Suppressor macrophage treated with lipopolysaccharide for 4 hours (primary cell): ENCODE measurements at regions not wholly inside any gene's neighbourhood (a gene's known extent, or its start where the extent isn't known, plus 50 kb on each side); places are given as distances from the start of the nearest gene placed in this dataset.
"Not testable (repeated sequence)": the region's sequence is repeated elsewhere in the genome, so short reads cannot be mapped to it uniquely, and the experiment has no call there.

Source experiments
- DNase-seq: peaks from one replicate; pipeline ENCODE4 v3.0.0-alpha.2; 2020

DNA sequence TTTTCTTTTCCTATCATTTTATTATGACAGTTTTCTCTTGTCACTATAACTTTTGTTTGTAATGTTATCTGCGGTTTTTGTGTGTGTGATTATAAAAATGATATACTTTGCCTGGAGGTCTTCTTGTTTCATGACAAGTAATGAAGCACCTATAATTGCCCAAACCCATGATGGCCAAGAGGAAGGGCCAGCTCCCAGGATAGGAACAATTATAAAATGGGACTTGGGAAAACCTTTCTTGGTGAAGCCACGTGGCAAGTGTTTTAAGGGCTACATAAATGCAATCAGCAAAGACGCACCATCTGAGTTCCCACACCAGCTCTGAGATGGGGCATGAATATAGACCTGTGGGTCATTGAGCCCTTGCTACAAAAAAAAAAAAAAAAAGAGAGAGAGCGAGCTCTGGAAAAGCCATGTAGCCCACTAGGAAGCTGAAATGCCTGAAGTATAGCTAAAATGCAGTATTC is 462.6 kb upstream of the RUNX1 start:
- peak; percentile 19 for DNase-seq

DNA sequence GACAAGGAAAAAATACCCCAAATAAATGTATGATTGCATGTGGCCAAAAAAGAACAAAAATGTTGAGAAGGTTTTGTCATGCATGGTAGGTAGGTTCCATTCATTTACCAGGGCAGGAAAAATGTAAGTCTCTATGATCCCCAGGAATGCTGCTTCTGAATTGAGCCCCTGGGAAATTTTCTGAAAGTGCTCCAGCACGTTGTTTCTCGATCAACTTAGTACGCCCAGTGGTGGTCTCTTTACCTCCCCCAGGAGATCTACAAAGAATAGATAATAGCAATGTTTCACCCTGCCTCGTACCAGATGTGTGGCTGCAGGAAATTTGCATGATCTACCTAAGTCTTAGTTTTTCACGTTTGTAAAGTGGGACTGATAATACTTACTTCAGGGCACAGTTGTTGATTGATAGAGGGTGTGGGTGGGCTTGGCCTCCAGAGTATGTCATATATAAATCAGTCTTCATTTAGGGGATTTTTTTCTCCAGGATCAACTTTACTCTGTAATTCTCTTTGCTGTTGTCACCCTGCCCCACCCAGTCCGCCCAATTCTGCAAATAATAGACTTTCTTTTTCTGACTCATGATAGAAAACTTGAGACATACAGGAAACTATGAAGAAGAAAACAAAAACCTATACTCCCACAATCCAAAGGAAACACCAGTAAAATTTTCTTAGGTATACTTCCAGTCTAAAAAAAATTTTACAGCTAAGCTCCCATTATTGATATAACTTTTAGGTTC is 462.0 kb upstream of the RUNX1 start:
- DNase-seq: peak; percentile 74

DNA sequence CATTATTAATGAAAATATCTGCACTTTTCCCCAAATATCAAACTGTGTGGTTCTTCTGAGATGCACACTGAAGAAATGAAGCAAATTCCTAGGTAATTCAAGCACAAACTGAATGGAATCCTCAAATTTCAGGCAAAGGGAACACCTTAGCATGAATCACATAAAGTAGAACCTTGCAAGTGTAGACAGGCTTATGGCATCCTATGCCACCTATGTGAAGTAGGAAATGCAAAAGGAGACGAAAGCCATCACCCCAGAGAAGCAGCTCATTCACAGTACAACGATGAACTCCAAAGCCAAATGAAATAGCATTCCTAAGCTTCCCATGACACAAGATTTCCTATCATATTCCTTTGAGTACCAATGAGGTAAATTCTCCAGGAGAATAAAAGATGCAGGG is 461.2 kb upstream of the RUNX1 start:
- no peak for DNase-seq

DNA sequence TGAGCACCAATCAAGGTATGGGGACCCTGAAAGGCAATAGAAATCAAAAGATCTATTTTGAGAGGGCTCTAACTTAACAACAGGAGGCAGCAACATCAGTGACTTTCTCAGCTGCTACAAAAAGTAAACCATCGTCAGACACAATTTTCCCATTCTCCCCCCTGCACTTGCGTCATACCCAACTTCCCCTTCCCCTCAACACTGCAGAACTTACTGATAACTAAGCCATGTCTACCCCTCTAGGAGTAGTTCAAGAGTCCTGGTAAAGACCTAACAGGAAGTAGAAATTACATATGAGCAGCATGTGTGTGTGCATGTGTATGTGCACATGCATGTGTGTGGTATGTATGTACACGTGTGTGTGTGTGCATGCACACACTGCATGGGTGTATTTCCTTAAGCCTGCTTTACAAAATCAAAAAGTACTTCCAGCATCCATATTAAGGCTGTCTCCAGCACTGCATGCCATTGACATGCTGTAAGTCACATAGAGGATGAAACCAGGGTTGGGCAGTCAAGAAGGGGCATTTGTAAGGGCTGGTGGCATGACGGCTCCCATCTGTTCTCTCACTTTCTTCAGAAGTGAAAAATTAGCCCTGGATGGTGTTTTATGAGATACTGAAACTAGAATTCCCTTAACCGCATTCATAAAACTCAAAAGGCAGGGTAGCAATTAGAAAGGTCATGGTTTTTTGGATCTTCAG is 460.1 kb upstream of the RUNX1 start:
- DNase-seq: peak; percentile 82

DNA sequence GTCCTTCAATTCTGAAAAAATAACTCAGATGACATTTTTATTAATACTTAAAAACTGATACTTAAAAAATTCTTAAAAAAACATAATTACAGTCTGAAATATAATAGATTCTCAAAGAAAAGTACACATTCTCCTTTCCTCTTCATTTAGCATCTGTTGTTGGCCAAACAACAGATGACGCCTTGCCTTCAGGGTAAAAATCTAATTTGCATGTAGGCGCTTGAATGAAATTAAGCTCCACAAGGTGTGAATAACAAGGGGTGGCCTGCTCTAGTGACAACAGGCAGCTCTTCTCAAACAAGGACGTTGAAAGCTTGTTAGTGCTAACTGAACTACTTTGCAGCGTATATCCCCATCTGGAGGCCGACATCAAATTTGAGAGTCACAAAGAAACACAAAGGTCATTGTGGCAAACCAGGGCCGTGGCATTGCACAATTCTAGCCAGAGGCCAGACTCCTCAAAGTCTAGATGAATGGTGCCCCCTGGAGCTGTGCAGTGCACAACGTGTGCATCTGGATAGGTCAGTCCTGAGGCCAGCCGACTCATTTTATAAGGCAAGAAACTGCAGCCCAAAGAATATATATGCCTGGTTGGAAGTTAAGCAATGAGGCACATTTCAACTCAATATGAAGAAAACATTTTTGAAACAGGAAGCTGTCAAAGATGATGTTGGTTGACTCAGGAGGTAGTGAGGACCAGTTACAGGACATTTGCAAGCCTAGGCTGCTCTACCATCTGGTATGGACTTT is 459.2 kb upstream of the RUNX1 start:
- peak; percentile 95 for DNase-seq

DNA sequence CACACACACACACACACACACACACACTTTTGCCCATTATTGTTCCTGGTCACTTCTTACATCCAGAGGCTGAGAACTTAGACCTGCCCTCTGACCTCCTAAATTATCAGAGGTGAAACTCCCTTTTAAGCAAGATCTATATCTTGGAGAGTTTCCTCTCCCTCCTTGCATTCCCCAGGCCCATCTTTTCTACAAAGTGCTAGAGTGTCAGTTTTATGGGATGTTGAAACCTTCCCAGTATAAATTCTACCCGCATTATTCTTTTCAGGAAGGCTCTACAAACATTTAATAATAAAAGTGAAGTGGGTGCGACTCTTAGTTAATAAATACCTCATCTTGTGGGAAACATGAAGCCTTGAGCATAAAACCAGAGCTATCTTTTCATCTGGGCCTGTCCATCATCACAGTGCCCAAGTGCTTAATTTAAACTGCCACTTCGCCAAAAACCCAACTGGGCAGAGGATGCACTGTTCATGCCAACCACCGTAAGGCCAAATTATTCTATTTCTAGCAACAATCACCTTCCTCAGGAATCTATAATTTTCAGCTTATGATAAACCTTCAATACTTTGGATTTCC is 458.2 kb upstream of the RUNX1 start:
- no peak for DNase-seq

DNA sequence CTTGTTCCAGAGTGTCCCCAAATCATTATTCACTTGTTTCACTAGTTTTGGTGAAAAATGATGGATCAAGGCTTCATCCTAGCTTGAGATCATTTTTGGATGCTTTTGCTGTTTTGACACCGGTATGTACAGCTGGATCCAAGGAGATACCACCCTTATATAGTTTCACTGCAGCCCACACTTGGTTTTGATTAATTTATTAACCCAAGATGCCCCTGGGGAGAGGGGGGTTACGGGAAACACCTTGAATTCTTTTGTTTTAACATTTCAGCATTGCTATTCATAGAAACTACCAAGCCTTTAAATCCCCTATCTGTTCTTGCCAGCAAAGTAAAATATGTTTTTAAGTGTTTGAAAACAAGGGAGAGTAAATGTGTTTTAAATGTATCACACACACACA is 457.7 kb upstream of the RUNX1 start:
- no peak for DNase-seq

DNA sequence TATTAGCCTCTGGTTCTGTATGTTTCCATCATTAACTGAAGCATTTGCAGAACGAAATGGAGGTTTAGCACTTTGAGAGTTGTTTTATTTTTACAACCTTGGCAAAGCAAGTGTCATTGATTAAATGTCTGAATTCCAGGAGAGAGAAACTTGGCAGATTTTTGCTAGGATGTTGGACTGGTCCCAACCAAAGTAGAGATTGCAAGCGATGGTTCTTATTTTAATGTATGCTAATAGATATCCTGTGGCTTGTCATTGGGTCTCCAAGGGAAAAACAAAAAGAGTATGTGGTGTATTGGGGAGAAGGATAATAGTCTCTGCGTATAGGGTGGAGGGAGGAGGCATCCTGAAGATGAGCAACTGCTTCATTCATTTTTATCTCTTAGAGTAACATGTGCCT is 457.2 kb upstream of the RUNX1 start:
- DNase-seq: no peak

DNA sequence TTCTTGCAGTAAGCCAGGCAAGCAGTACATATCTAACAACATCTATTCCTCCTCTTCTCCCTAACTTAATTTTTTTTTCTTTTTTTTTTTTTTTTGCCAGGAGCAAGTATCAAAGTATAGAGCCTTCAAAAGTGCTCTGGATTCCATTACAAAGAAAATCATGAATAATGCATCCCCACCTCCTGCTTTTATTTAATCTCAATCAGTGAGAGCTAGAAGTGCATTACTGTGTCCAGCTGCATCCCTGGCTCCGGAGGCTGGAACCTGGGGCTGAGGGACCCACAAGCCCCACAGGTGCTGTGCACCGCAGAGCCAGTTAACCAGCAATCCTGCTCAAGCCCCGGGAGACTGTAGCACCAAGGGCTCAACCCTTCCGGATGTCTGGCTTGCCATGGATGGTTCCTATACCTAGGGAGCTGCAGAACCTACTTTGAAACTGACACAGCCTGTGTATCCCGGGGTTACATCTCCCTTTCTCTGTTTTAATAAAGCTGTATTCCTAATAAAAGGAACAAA is 455.9 kb upstream of the RUNX1 start:
- DNase-seq: no peak

DNA sequence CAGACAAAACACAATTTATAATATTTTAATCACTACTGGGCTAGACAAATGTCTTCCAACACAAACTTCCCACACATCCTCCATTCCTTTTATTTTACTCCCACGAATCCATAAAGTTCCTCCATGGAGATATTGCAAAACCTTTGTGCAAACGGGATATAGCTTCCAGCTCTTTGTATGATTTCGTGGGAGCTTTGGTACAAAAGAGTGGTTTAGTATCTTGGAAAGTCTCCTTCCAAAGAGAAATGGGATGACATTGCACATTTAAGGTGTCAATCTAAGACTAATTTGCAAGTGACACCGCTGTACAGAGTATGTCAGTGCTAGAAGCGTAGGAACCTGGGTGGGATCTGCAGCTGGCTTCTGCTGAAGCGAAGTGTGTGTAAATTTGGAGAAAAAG is 455.2 kb upstream of the RUNX1 start:
- DNase-seq: no peak

DNA sequence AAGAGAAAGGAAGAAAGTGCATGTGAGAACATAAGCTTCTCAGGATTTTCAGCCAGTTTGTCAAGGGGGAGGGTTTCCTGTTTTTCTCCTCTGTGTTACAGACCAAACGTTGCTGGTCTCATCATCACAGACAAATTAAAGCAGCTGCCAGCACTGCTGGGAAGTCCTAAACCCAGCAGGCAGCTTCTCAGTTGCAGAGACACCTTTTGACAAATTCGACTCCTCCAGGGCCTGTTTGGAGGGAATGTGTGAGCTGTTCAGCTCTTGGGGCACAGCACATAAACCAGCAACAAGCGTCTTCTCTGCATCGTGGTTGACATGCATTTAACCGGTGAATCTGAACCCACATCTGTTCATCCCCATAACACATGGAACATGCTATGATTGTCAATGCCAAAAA is 454.6 kb upstream of the RUNX1 start:
- DNase-seq: peak; percentile 42

DNA sequence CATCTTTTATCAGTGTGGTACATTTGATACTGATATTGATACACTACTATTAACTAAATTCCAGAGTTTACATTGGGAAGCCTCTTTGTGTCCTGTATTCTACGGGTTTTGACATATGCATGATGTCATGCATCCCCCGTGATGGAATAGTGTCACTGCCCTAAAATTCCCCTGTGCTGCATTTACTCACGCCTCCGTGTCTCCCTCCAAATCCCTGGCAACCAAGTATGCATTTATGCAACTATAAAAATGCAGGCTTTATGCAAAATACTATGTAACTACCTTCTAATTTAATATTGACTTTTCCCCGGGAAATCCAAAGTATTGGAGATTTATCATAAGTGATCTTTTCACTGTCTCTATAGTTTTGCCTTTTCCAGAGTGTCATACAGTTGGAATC is 453.7 kb upstream of the RUNX1 start:
- peak; percentile 51 for DNase-seq

DNA sequence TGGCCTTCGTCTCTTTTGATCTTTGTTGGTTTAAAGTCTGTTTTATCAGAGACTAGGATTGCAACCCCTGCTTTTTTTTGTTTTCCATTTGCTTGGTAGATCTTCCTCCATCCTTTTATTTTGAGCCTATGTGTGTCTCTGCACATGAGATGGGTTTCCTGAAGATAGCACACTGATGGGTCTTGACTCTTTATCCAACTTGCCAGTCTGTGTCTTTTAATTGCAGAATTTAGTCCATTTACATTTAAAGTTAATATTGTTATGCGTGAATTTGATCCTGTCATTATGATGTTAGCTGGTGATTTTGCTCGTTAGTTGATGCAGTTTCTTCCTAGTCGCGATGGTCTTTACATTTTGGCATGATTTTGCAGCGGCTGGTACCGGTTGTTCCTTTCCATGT is 448.4 kb upstream of the RUNX1 start:
- not testable (repeated sequence) for DNase-seq

DNA sequence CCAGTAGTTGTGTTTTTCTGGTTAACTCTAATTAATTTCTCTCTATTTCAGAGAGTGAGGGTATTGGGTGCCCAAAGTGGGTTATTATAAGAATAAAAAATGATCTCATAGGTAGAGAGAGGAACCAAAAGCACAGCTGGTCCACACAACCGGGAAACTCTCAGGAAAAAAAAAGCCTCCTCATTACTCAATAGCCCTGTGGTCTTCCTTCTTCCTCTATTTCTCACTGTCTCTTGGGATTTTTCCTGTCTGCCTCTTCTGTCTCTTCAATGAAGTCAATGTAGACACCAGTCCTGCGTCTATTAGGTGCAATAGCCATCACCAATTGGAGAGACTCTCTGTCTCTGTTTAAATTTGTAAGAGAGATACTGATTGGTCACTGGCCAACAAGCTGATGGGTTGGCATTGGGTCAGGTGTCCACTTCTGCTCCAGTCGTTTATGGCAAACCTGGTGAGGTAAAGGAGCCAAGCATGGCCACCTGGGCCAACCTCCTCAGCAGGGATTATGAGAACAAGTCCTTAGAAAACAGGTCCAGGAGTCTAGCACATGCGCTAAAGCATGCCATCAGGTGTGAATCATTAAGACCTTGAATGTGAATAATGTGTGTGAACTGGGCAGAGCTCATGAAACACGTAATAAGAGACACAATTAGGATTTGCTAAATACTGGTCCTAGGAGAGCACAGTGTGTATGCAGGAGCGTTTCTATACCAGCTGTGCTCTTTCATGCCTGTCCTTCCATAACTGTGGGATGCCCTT is 443.0 kb upstream of the RUNX1 start:
- DNase-seq: peak; percentile 94

DNA sequence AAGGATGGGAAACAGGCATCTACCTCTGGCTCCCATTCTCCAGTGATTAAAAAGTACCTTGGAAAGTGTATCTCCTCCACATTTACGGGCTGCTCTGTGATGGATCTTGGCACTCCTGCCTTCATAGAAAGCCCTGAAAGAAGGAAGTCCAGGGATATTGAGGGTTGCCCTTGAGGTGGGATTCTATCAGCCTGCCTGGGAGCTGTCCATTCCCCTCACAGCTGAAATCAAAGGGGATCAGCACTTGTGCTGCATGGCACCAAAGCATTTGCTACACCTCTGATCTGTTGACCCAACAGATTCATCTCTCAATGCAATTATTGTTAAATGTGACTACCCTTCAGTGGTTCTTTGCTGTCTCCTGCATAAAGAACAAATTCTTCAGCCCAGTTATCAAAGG is 442.0 kb upstream of the RUNX1 start:
- DNase-seq: no peak

DNA sequence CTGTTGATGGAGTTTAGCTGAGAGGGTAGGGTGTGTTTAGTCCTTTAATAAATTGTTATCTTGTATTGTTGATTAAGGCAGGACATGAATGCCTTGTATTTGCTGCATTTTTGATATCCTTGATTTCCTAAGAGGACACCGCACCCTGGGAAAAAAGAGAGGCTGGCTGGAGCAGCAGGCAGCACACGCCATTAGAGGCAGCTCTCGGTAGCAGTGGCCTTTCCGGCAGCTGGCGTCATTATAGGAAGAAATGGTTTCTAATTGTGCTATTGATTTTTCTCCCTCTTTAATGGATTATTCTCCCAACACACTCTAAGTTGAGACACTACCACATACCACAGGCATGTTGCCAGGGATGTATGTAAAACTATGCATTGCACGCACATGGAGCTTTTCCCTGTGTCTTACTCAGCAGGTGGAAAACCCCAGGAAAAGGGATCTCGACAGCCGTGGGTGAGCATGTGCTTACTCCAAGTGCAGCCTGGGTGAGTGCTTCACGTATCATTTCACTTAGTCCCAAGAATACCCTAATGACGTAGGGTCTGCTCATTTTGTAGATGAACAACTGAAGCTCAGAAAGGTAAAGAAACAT is 440.4 kb upstream of the RUNX1 start:
- DNase-seq: no peak

DNA sequence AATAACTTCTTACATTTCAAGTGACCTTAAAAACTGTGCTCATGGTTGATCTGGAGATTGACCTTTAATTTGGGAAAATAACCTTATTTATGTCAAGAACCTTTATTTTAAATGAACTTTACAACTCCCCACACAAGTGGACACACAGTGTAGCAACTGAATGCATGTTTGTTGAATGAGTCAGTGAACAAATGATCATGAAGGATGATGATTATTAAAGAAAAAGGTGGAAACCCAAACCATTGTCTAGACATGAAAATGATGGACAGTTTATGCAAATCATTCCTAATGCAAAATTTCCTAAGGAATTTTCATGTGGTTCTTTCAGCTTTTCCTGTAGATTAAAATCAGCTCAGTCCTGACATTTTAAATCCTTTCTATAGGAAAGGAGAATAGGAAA is 439.8 kb upstream of the RUNX1 start:
- no peak for DNase-seq

DNA sequence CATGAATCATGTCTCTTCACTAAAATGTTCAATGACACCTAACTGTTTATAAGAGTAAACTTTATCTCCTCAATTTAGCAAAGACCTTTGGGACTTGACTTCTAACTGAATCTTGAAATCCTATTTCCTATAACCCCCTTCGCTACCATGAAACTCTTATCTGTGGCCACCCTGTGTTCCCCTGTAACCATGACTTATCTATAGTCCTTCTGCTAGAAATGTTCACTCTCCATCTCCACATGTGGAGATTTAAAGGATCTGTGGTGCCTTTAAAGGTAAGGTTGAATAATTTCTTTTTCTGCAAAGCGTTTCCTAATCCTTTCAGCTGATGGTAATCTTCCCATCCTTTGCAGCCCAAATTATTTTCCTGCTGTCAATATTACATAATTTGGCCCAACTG is 436.3 kb upstream of the RUNX1 start:
- DNase-seq: no peak

DNA sequence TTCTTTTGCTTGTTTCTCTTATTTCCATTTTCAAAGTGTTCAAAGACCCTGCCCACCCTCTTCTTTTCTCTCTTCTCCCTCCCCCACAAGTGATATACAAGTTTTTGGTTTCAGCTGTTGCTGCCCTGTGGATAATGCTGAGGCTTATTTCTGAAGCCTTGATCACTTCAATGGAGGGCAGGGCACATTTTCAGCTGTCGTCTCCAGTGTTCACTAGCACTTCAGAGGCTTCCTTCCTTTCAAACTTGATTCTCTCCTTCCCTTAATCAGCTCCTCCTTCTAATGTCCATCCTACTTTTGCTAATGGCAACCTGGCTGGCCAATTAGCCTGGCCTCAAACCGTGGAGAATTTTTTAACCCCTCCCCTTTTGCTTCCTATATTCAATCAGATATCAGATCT is 435.7 kb upstream of the RUNX1 start:
- no peak for DNase-seq

DNA sequence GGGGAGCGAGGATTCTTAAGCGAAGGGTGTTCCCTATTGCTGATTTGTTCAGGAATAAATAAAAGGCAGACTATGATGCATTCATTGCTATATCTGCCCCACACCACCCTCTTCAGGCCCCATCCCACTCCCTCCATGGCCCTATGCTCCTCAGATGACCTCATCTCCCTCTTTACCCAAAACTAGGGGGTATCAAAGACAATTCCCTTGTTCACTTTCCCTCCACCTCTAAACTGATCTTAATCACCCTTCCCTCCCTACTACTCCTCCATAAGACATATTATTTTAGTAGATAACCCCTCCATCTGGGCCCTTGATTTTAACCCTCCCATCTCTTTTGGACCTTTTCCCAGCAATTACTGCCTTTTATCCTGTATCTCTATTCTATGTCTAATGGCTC is 434.9 kb upstream of the RUNX1 start:
- no peak for DNase-seq

DNA sequence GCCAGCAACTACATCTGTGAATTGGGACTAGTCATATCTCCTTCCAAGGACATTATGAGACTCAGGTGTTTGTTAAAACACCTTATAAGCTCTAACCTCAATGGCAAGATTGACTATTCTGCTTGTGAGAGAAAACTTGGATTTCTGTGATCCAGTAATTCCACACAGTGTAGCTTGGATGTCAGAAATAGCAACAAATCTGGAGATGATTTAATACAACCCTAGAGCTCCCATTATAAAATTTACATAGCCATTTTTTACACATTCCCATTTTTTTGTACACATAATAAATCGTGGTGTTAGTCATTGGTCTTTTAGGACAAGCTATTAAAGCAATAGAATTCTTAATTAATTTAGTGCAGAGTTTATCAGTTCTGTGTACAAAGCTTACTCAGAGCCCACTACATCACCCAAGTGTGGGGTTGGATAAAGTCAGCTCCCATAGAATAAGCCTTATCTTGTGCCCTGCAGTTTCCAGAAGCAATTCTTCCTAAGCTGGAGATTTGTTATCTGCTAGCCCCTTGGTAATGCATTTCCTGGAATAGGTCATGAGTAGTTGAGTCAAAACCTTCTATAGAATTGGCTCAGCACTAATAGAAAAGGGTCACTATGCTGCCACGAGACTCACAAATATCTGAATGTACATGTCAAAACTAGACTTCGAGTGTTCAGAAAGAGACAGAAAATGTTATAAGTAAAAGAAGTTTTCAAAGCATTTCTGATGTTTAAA is 434.0 kb upstream of the RUNX1 start:
- DNase-seq: no peak
